HCT116 (cell line): ENCODE measurements at regions not wholly inside any gene's neighbourhood (a gene's known extent, or its start where the extent isn't known, plus 50 kb on each side); places are given as distances from the start of the nearest gene placed in this dataset.
"Not testable (repeated sequence)": the region's sequence is repeated elsewhere in the genome, so short reads cannot be mapped to it uniquely, and the experiment has no call there.

Experiments used
- ATAC-seq: fragments of 200-7000 bp; cut with Tn5 transposase; 2 replicates; pipeline ENCODE4 v1.9.1; 2020; ENCODE audit warnings: mild to moderate bottlenecking, moderate library complexity
- BruUV-seq: library from RNA; stranded (reverse); fragments of 400-500 nt; replicated peaks from 2 replicates; lab custom pipeline; 2021; lab: Mats Ljungman, UMichigan
- CTCF ChIA-PET: fragments of 300-600 bp; sonication (Branson Sonifier 250); formaldehyde crosslinking; loops from one replicate; lab custom pipeline; 2021; ENCODE audit warnings: antibody characterized with exemption; lab: Charles Lee
- POLR2A ChIA-PET: fragments of 300-600, 350-600 bp; sonication (Branson Sonifier 250); formaldehyde crosslinking; loops from one replicate; lab custom pipeline; 2021; ENCODE audit warnings: antibody characterized with exemption; lab: Charles Lee
- RAD21 ChIA-PET, 2 experiments: fragments of 300-600 bp; sonication (Branson Sonifier 250); formaldehyde crosslinking; loops; one replicate each; lab custom pipeline; 2023; ENCODE audit warnings: low total read pairs in 2 of 2; ENCODE audit not compliant: uncharacterized antibody in 2 of 2, unreplicated experiment in 2 of 2, low non-redundant PET in 1 of 2; lab: Charles Lee
- DNase-seq: peaks from one replicate; pipeline ENCODE4 v3.0.0-alpha.2; 2010; ENCODE audit warnings: low read depth, low spot score
- H2AFZ ChIP-seq: fragments of 200-600 bp; shearing (Covaris generic), sonication (generic); 2 replicates; pipeline ENCODE4 v1.6.1; 2017; ENCODE audit warnings: low read depth, mixed run types, mixed read lengths, antibody characterized with exemption, low read length; ENCODE audit not compliant: poor library complexity, severe bottlenecking
- H3K27ac ChIP-seq: 2 replicates; pipeline ENCODE4 v1.5.1; 2012; ENCODE audit warnings: low read depth, low read length
- H3K27me3 ChIP-seq: fragments of 200-600 bp; sonication (generic); 2 replicates; pipeline ENCODE4 v1.6.1; 2016; ENCODE audit warnings: mixed run types, low read length, mixed read lengths; ENCODE audit not compliant: insufficient read depth
- H3K36me3 ChIP-seq, 2 experiments: fragments of 200-500 bp in 1 of 2; fragments of 200-600 bp in 1 of 2; sonication (Bioruptor generic) in 1 of 2; sonication (generic) in 1 of 2; 2 replicates each; pipeline versions ENCODE4 v1.5.1 to v1.6.1; 2014 to 2016; ENCODE audit warnings: low read length in 2 of 2, inconsistent platforms in 1 of 2, mixed read lengths in 1 of 2, mixed run types in 1 of 2; ENCODE audit not compliant: insufficient read depth in 2 of 2, control insufficient read depth in 1 of 2
- H3K4me1 ChIP-seq, 2 experiments: fragments of 200-600 bp in 1 of 2; sonication (generic) in 1 of 2; 2 replicates each; pipeline versions ENCODE4 v1.5.1 to v1.6.1; 2012 to 2017; ENCODE audit warnings: low read length in 2 of 2, inconsistent platforms in 1 of 2, mild to moderate bottlenecking in 1 of 2, mixed read lengths in 1 of 2, mixed run types in 1 of 2, moderate library complexity in 1 of 2; ENCODE audit not compliant: insufficient read depth in 2 of 2, control insufficient read depth in 1 of 2
- H3K4me2 ChIP-seq: fragments of 200-600 bp; sonication (generic); 2 replicates; pipeline ENCODE4 v1.6.1; 2017; ENCODE audit warnings: mixed run types, low read length, mixed read lengths
- H3K4me3 ChIP-seq, 2 experiments: fragments of 200-600 bp in 1 of 2; sonication (generic) in 1 of 2; replicated peaks in 1 of 2; 2 replicates each; pipeline ENCODE4 v1.5.1; 2011 to 2016; ENCODE audit warnings: low read length in 2 of 2, control low read depth in 1 of 2, low read depth in 1 of 2, mild to moderate bottlenecking in 1 of 2, mixed read lengths in 1 of 2, mixed run types in 1 of 2
- H3K79me2 ChIP-seq: fragments of 200-600 bp; sonication (generic); 2 replicates; pipeline ENCODE4 v1.6.1; 2017; ENCODE audit warnings: mild to moderate bottlenecking, mixed run types, low read length, moderate library complexity, mixed read lengths; ENCODE audit not compliant: insufficient read depth
- H3K9ac ChIP-seq: fragments of 200-600 bp; sonication (generic); 2 replicates; pipeline ENCODE4 v1.6.1; 2016; ENCODE audit warnings: low read length, mixed read lengths
- H3K9me2 ChIP-seq: fragments of 200-600 bp; sonication (generic), shearing (Covaris generic); 2 replicates; pipeline ENCODE4 v1.6.1; 2017; ENCODE audit warnings: mixed run types, mild to moderate bottlenecking, moderate library complexity; ENCODE audit not compliant: insufficient read depth
- H3K9me3 ChIP-seq, 2 experiments: fragments of 200-500 bp in 1 of 2; fragments of 200-600 bp in 1 of 2; sonication (Bioruptor generic) in 1 of 2; sonication (generic) in 1 of 2; 2 replicates each; pipeline ENCODE4 v1.6.1; 2014 to 2017; ENCODE audit warnings: low read length in 2 of 2, mixed read lengths in 2 of 2, inconsistent platforms in 1 of 2, low read depth in 1 of 2, mild to moderate bottlenecking in 1 of 2, mixed run types in 1 of 2, moderate library complexity in 1 of 2; ENCODE audit not compliant: control insufficient read depth in 1 of 2, insufficient read depth in 1 of 2
- H4K20me1 ChIP-seq: fragments of 200-600 bp; sonication (generic), shearing (Covaris generic); 2 replicates; pipeline ENCODE4 v1.6.1; 2017; ENCODE audit warnings: mixed run types, mild to moderate bottlenecking, moderate library complexity; ENCODE audit not compliant: insufficient read depth
- intact Hi-C: fragments of 100-400 bp; cut with micrococcal nuclease; formaldehyde crosslinking; loops from 2 replicates; pipeline ENCODE4 v1.10.0; 2022

- H3K4me2 ChIP-seq, H4K20me1 ChIP-seq, H3K9me2 ChIP-seq, H3K4me3 ChIP-seq, RAD21 ChIA-PET, H3K79me2 ChIP-seq, H3K27me3 ChIP-seq, H3K9ac ChIP-seq, DNase-seq, H3K27ac ChIP-seq, BruUV-seq, H3K36me3 ChIP-seq, ATAC-seq, POLR2A ChIA-PET, intact Hi-C loops, H2AFZ ChIP-seq, CTCF ChIA-PET: not testable (repeated sequence)
- Histone ChIP-seq H3K4me1 (peaks cover 0 to 14% of the 10 kb centered on the region in 2 experiments; a peak in 2 of 4 replicates), H3K9me3 (peaks cover 49 to 96% of the 10 kb centered on the region in 2 experiments)
These were observed 99.8 kb upstream of the TPTE start for GRCh38 chr21:10421601-10422000.

GRCh38 chr21:10424097-10424886, 97.1 kb upstream of the TPTE start:
- H3K4me2 ChIP-seq, RAD21 ChIA-PET, H3K79me2 ChIP-seq, H3K27me3 ChIP-seq, POLR2A ChIA-PET, H4K20me1 ChIP-seq, CTCF ChIA-PET, H3K27ac ChIP-seq, BruUV-seq, H3K9me2 ChIP-seq, ATAC-seq, H3K36me3 ChIP-seq, intact Hi-C loops, H3K4me3 ChIP-seq, H2AFZ ChIP-seq, H3K9ac ChIP-seq, DNase-seq: not testable (repeated sequence)
- peaks cover 0 to 13% of the 10 kb centered on the region in 2 experiments; a peak in 2 of 4 replicates for H3K4me1 ChIP-seq
- peaks cover 51 to 96% of the 10 kb centered on the region in 2 experiments for H3K9me3 ChIP-seq

GRCh38 chr21:10424887-10425145, 96.6 kb upstream of the TPTE start:
- H3K4me3 ChIP-seq, H3K79me2 ChIP-seq, H3K9me2 ChIP-seq, BruUV-seq, intact Hi-C loops, H3K4me2 ChIP-seq, H3K27ac ChIP-seq, H3K36me3 ChIP-seq, H4K20me1 ChIP-seq, POLR2A ChIA-PET, CTCF ChIA-PET, H2AFZ ChIP-seq, RAD21 ChIA-PET, H3K27me3 ChIP-seq, H3K9ac ChIP-seq, DNase-seq: not testable (repeated sequence)
- peaks cover 0 to 13% of the 10 kb centered on the region in 2 experiments; a peak in 2 of 4 replicates for H3K4me1 ChIP-seq
- peaks cover 51 to 96% of the 10 kb centered on the region in 2 experiments for H3K9me3 ChIP-seq
- ATAC-seq = peak; percentile 58; the same call in 1 of the 2 replicates
